HCT116 (cell line): ENCODE measurements at regions not wholly inside any gene's neighbourhood (a gene's known extent, or its start where the extent isn't known, plus 50 kb on each side); places are given as distances from the start of the nearest gene placed in this dataset.

ENCODE experiments used
- ATAC-seq: fragments of 200-7000 bp; cut with Tn5 transposase; 2 replicates; pipeline ENCODE4 v1.9.1; 2020; ENCODE audit warnings: mild to moderate bottlenecking, moderate library complexity
- BruUV-seq: library from RNA; stranded (reverse); fragments of 400-500 nt; replicated peaks from 2 replicates; lab custom pipeline; 2021; lab: Mats Ljungman, UMichigan
- CTCF ChIA-PET: fragments of 300-600 bp; sonication (Branson Sonifier 250); formaldehyde crosslinking; loops from one replicate; lab custom pipeline; 2021; ENCODE audit warnings: antibody characterized with exemption; lab: Charles Lee
- POLR2A ChIA-PET: fragments of 300-600, 350-600 bp; sonication (Branson Sonifier 250); formaldehyde crosslinking; loops from one replicate; lab custom pipeline; 2021; ENCODE audit warnings: antibody characterized with exemption; lab: Charles Lee
- RAD21 ChIA-PET, 2 experiments: fragments of 300-600 bp; sonication (Branson Sonifier 250); formaldehyde crosslinking; loops; one replicate each; lab custom pipeline; 2023; ENCODE audit warnings: low total read pairs in 2 of 2; ENCODE audit not compliant: uncharacterized antibody in 2 of 2, unreplicated experiment in 2 of 2, low non-redundant PET in 1 of 2; lab: Charles Lee
- DNase-seq: peaks from one replicate; pipeline ENCODE4 v3.0.0-alpha.2; 2010; ENCODE audit warnings: low read depth, low spot score
- H2AFZ ChIP-seq: fragments of 200-600 bp; shearing (Covaris generic), sonication (generic); 2 replicates; pipeline ENCODE4 v1.6.1; 2017; ENCODE audit warnings: low read depth, mixed run types, mixed read lengths, antibody characterized with exemption, low read length; ENCODE audit not compliant: poor library complexity, severe bottlenecking
- H3K27ac ChIP-seq: 2 replicates; pipeline ENCODE4 v1.5.1; 2012; ENCODE audit warnings: low read depth, low read length
- H3K27me3 ChIP-seq: fragments of 200-600 bp; sonication (generic); 2 replicates; pipeline ENCODE4 v1.6.1; 2016; ENCODE audit warnings: mixed run types, low read length, mixed read lengths; ENCODE audit not compliant: insufficient read depth
- H3K36me3 ChIP-seq, 2 experiments: fragments of 200-500 bp in 1 of 2; fragments of 200-600 bp in 1 of 2; sonication (Bioruptor generic) in 1 of 2; sonication (generic) in 1 of 2; 2 replicates each; pipeline versions ENCODE4 v1.5.1 to v1.6.1; 2014 to 2016; ENCODE audit warnings: low read length in 2 of 2, inconsistent platforms in 1 of 2, mixed read lengths in 1 of 2, mixed run types in 1 of 2; ENCODE audit not compliant: insufficient read depth in 2 of 2, control insufficient read depth in 1 of 2
- H3K4me1 ChIP-seq, 2 experiments: fragments of 200-600 bp in 1 of 2; sonication (generic) in 1 of 2; 2 replicates each; pipeline versions ENCODE4 v1.5.1 to v1.6.1; 2012 to 2017; ENCODE audit warnings: low read length in 2 of 2, inconsistent platforms in 1 of 2, mild to moderate bottlenecking in 1 of 2, mixed read lengths in 1 of 2, mixed run types in 1 of 2, moderate library complexity in 1 of 2; ENCODE audit not compliant: insufficient read depth in 2 of 2, control insufficient read depth in 1 of 2
- H3K4me2 ChIP-seq: fragments of 200-600 bp; sonication (generic); 2 replicates; pipeline ENCODE4 v1.6.1; 2017; ENCODE audit warnings: mixed run types, low read length, mixed read lengths
- H3K4me3 ChIP-seq, 2 experiments: fragments of 200-600 bp in 1 of 2; sonication (generic) in 1 of 2; replicated peaks in 1 of 2; 2 replicates each; pipeline ENCODE4 v1.5.1; 2011 to 2016; ENCODE audit warnings: low read length in 2 of 2, control low read depth in 1 of 2, low read depth in 1 of 2, mild to moderate bottlenecking in 1 of 2, mixed read lengths in 1 of 2, mixed run types in 1 of 2
- H3K79me2 ChIP-seq: fragments of 200-600 bp; sonication (generic); 2 replicates; pipeline ENCODE4 v1.6.1; 2017; ENCODE audit warnings: mild to moderate bottlenecking, mixed run types, low read length, moderate library complexity, mixed read lengths; ENCODE audit not compliant: insufficient read depth
- H3K9ac ChIP-seq: fragments of 200-600 bp; sonication (generic); 2 replicates; pipeline ENCODE4 v1.6.1; 2016; ENCODE audit warnings: low read length, mixed read lengths
- H3K9me2 ChIP-seq: fragments of 200-600 bp; sonication (generic), shearing (Covaris generic); 2 replicates; pipeline ENCODE4 v1.6.1; 2017; ENCODE audit warnings: mixed run types, mild to moderate bottlenecking, moderate library complexity; ENCODE audit not compliant: insufficient read depth
- H3K9me3 ChIP-seq, 2 experiments: fragments of 200-500 bp in 1 of 2; fragments of 200-600 bp in 1 of 2; sonication (Bioruptor generic) in 1 of 2; sonication (generic) in 1 of 2; 2 replicates each; pipeline ENCODE4 v1.6.1; 2014 to 2017; ENCODE audit warnings: low read length in 2 of 2, mixed read lengths in 2 of 2, inconsistent platforms in 1 of 2, low read depth in 1 of 2, mild to moderate bottlenecking in 1 of 2, mixed run types in 1 of 2, moderate library complexity in 1 of 2; ENCODE audit not compliant: control insufficient read depth in 1 of 2, insufficient read depth in 1 of 2
- H4K20me1 ChIP-seq: fragments of 200-600 bp; sonication (generic), shearing (Covaris generic); 2 replicates; pipeline ENCODE4 v1.6.1; 2017; ENCODE audit warnings: mixed run types, mild to moderate bottlenecking, moderate library complexity; ENCODE audit not compliant: insufficient read depth
- CBX3 ChIP-seq: IDR thresholded peaks from 2 replicates; pipeline ENCODE4 v1.6.1; 2012; ENCODE audit warnings: low read depth
- CEBPB ChIP-seq: IDR thresholded peaks from 2 replicates; pipeline ENCODE4 v1.6.1; 2012; ENCODE audit warnings: low read depth
- EGR1 ChIP-seq: IDR thresholded peaks from 2 replicates; pipeline ENCODE4 v1.6.1; 2012; ENCODE audit warnings: low read depth
- ELF1 ChIP-seq: IDR thresholded peaks from 2 replicates; pipeline ENCODE4 v1.6.1; 2012; ENCODE audit warnings: low read depth, borderline replicate concordance
- EZH2 ChIP-seq: fragments of 200-600 bp; sonication (generic); IDR thresholded peaks from 2 replicates; pipeline ENCODE4 v1.6.1; 2017; ENCODE audit warnings: antibody characterized with exemption, mixed run types
- EZH2phosphoT487 ChIP-seq: fragments of 200-600 bp; IDR thresholded peaks from 2 replicates; pipeline ENCODE4 v1.6.1; 2018; ENCODE audit warnings: antibody characterized with exemption, borderline replicate concordance
- POLR2A ChIP-seq: IDR thresholded peaks from 2 replicates; pipeline ENCODE4 v1.7.0; 2011; ENCODE audit warnings: borderline replicate concordance; ENCODE audit not compliant: insufficient read depth, insufficient read length; ENCODE audit errors: extremely low read depth
- RAD21 ChIP-seq: IDR thresholded peaks from 2 replicates; pipeline ENCODE4 v1.6.1; 2012; ENCODE audit warnings: low read depth, mild to moderate bottlenecking
- TCF7L2 ChIP-seq: IDR thresholded peaks from 2 replicates; pipeline ENCODE4 v1.7.0; 2011; ENCODE audit warnings: borderline replicate concordance, inconsistent platforms; ENCODE audit not compliant: insufficient read depth, insufficient read length; ENCODE audit errors: extremely low read depth
- YY1 ChIP-seq: IDR thresholded peaks from 2 replicates; pipeline ENCODE4 v1.6.1; 2011; ENCODE audit warnings: low read length, low read depth, moderate library complexity, mild to moderate bottlenecking; ENCODE audit not compliant: insufficient replicate concordance; ENCODE audit errors: extremely low read depth
- ZFX ChIP-seq: fragments of 450-650 bp; IDR thresholded peaks from 2 replicates; pipeline ENCODE4 v1.6.1; 2017
- intact Hi-C: fragments of 100-400 bp; cut with micrococcal nuclease; formaldehyde crosslinking; loops from 2 replicates; pipeline ENCODE4 v1.10.0; 2022
- TF ChIP-seq, protein P1 (sequence below): IDR thresholded peaks from 2 replicates; pipeline ENCODE4 v1.6.1; 2011; ENCODE audit warnings: mild to moderate bottlenecking, low read length, moderate library complexity; ENCODE audit not compliant: insufficient replicate concordance; ENCODE audit errors: extremely low read depth
- TF ChIP-seq, protein P2 (sequence below): IDR thresholded peaks from 2 replicates; pipeline ENCODE4 v1.6.1; 2012
- TF ChIP-seq, protein P3 (sequence below), 3 experiments: fragments of 200-600 bp in 1 of 3; sonication (generic) in 1 of 3; IDR thresholded peaks in 2 of 3; conservative IDR thresholded peaks in 1 of 3; 2 replicates each; pipeline ENCODE4 v1.5.1; 2012 to 2017; ENCODE audit warnings: low read depth in 2 of 3, low read length in 2 of 3, antibody characterized with exemption in 1 of 3, borderline replicate concordance in 1 of 3, control low read depth in 1 of 3, mild to moderate bottlenecking in 1 of 3, mixed read lengths in 1 of 3, mixed run types in 1 of 3, moderate library complexity in 1 of 3; ENCODE audit not compliant: insufficient read depth in 1 of 3

DNA sequence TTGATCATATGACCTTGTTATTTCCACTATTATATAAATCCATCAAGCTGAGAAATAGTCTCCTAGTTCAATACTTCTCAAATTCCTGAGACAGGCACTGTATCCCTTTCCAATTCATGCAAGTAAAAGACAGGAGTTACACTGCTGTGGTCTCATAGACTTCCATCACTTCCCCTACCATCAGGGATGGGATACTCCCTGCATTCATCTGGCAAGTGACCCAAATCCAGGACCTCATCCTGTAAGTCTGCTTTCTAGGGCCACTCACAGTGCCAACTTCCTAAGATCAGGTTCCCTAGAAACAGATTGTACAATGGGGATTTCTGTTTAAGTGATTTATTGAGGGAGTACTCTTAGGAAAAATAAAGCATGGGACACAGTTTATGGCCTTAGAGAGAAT, 424.0 kb upstream of the CDH7 start:
- CTCF ChIA-PET: no interaction called here
- Histone ChIP-seq H3K4me1 (no peaks in the 10 kb centered on the region), H3K4me2 (no peak overlapping the region), H2AFZ (no peak overlapping the region), H3K9ac (no peak overlapping the region), H3K36me3 (no peaks in the 10 kb centered on the region), H3K79me2 (no peaks in the 10 kb centered on the region), H3K27me3 (no peaks in the 10 kb centered on the region), H3K4me3 (no peak overlapping the region), H3K9me2 (no peaks in the 10 kb centered on the region), H3K9me3 (peaks cover 7 to 34% of the 10 kb centered on the region in 2 experiments; a peak in 2 of 4 replicates), H4K20me1 (no peaks in the 10 kb centered on the region), H3K27ac (no peak overlapping the region)
- POLR2A ChIA-PET: no interaction called here
- RAD21 ChIA-PET: no interaction called here
- TF ChIP-seq ELF1 (no peak), ZFX (no peak), EGR1 (no peak)
- TF ChIP-seq, protein P1, sequence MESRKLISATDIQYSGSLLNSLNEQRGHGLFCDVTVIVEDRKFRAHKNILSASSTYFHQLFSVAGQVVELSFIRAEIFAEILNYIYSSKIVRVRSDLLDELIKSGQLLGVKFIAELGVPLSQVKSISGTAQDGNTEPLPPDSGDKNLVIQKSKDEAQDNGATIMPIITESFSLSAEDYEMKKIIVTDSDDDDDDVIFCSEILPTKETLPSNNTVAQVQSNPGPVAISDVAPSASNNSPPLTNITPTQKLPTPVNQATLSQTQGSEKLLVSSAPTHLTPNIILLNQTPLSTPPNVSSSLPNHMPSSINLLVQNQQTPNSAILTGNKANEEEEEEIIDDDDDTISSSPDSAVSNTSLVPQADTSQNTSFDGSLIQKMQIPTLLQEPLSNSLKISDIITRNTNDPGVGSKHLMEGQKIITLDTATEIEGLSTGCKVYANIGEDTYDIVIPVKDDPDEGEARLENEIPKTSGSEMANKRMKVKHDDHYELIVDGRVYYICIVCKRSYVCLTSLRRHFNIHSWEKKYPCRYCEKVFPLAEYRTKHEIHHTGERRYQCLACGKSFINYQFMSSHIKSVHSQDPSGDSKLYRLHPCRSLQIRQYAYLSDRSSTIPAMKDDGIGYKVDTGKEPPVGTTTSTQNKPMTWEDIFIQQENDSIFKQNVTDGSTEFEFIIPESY: no peak
- TF ChIP-seq, protein P2, sequence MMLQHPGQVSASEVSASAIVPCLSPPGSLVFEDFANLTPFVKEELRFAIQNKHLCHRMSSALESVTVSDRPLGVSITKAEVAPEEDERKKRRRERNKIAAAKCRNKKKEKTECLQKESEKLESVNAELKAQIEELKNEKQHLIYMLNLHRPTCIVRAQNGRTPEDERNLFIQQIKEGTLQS: no peak
- intact Hi-C loops: no loop called here
- ATAC-seq (no peak), DNase-seq (no peak)
- BruUV-seq: no TSS peak

DNA sequence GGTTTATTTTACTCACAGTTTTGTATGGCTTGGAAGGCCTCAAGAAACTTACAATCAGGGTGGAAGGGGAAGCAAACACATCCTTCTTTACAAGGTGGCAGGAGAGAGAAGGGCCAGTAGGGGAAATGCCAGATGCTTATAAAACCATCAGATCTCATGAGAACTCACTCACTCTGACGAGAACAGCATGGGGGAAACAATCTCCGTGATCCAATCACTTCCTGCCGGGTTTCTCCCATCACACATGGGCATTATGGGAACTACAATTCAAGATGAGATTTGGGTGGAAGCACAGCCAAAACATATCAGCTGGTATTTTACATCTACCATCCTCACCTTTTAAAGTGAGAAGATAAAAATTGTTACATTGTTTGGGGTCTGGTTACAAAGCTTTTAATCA, 427.9 kb upstream of the CDH7 start:
- Histone ChIP-seq H4K20me1 (no peaks in the 10 kb centered on the region), H2AFZ (no peak overlapping the region), H3K4me1 (no peaks in the 10 kb centered on the region), H3K79me2 (no peaks in the 10 kb centered on the region), H3K27ac (no peak overlapping the region), H3K9me2 (no peaks in the 10 kb centered on the region), H3K27me3 (no peaks in the 10 kb centered on the region), H3K9me3 (peaks cover 8 to 14% of the 10 kb centered on the region in 2 experiments; a peak in 2 of 4 replicates), H3K9ac (no peak overlapping the region), H3K36me3 (no peaks in the 10 kb centered on the region), H3K4me2 (no peak overlapping the region), H3K4me3 (no peak overlapping the region)
- no TSS peak for BruUV-seq
- DNase-seq (no peak), ATAC-seq (no peak)
- RAD21 ChIA-PET: no interaction called here
- POLR2A ChIA-PET: no interaction called here
- CTCF ChIA-PET: no interaction called here
- TF ChIP-seq YY1 (no peak), EZH2phosphoT487 (no peak), CBX3 (no peak), POLR2A (no peak), EZH2 (no peak), EGR1 (no peak), CEBPB (no peak), TCF7L2 (no peak), RAD21 (no peak), ELF1 (no peak)
- TF ChIP-seq, protein P1: no peak
- TF ChIP-seq, protein P3, sequence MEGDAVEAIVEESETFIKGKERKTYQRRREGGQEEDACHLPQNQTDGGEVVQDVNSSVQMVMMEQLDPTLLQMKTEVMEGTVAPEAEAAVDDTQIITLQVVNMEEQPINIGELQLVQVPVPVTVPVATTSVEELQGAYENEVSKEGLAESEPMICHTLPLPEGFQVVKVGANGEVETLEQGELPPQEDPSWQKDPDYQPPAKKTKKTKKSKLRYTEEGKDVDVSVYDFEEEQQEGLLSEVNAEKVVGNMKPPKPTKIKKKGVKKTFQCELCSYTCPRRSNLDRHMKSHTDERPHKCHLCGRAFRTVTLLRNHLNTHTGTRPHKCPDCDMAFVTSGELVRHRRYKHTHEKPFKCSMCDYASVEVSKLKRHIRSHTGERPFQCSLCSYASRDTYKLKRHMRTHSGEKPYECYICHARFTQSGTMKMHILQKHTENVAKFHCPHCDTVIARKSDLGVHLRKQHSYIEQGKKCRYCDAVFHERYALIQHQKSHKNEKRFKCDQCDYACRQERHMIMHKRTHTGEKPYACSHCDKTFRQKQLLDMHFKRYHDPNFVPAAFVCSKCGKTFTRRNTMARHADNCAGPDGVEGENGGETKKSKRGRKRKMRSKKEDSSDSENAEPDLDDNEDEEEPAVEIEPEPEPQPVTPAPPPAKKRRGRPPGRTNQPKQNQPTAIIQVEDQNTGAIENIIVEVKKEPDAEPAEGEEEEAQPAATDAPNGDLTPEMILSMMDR (IDR thresholded peaks at IDR 0.05 in 2 of 3, conservative IDR thresholded peaks at IDR 0.05 in 1 of 3; ENCODE audit: borderline replicate concordance in 1 of 3, insufficient read depth in 1 of 3, low read depth in 2 of 3, low read length in 2 of 3): no peak
- intact Hi-C loops: no loop called here
